HCT116 (cell line): ENCODE measurements at regions not wholly inside any gene's neighbourhood (a gene's known extent, or its start where the extent isn't known, plus 50 kb on each side); places are given as distances from the start of the nearest gene placed in this dataset.

ENCODE experiments used
- ATAC-seq: fragments of 200-7000 bp; cut with Tn5 transposase; 2 replicates; pipeline ENCODE4 v1.9.1; 2020; ENCODE audit warnings: mild to moderate bottlenecking, moderate library complexity
- BruUV-seq: library from RNA; stranded (reverse); fragments of 400-500 nt; replicated peaks from 2 replicates; lab custom pipeline; 2021; lab: Mats Ljungman, UMichigan
- CTCF ChIA-PET: fragments of 300-600 bp; sonication (Branson Sonifier 250); formaldehyde crosslinking; loops from one replicate; lab custom pipeline; 2021; ENCODE audit warnings: antibody characterized with exemption; lab: Charles Lee
- POLR2A ChIA-PET: fragments of 300-600, 350-600 bp; sonication (Branson Sonifier 250); formaldehyde crosslinking; loops from one replicate; lab custom pipeline; 2021; ENCODE audit warnings: antibody characterized with exemption; lab: Charles Lee
- RAD21 ChIA-PET, 2 experiments: fragments of 300-600 bp; sonication (Branson Sonifier 250); formaldehyde crosslinking; loops; one replicate each; lab custom pipeline; 2023; ENCODE audit warnings: low total read pairs in 2 of 2; ENCODE audit not compliant: uncharacterized antibody in 2 of 2, unreplicated experiment in 2 of 2, low non-redundant PET in 1 of 2; lab: Charles Lee
- DNase-seq: peaks from one replicate; pipeline ENCODE4 v3.0.0-alpha.2; 2010; ENCODE audit warnings: low read depth, low spot score
- H2AFZ ChIP-seq: fragments of 200-600 bp; shearing (Covaris generic), sonication (generic); 2 replicates; pipeline ENCODE4 v1.6.1; 2017; ENCODE audit warnings: low read depth, mixed run types, mixed read lengths, antibody characterized with exemption, low read length; ENCODE audit not compliant: poor library complexity, severe bottlenecking
- H3K27ac ChIP-seq: 2 replicates; pipeline ENCODE4 v1.5.1; 2012; ENCODE audit warnings: low read depth, low read length
- H3K27me3 ChIP-seq: fragments of 200-600 bp; sonication (generic); 2 replicates; pipeline ENCODE4 v1.6.1; 2016; ENCODE audit warnings: mixed run types, low read length, mixed read lengths; ENCODE audit not compliant: insufficient read depth
- H3K36me3 ChIP-seq, 2 experiments: fragments of 200-500 bp in 1 of 2; fragments of 200-600 bp in 1 of 2; sonication (Bioruptor generic) in 1 of 2; sonication (generic) in 1 of 2; 2 replicates each; pipeline versions ENCODE4 v1.5.1 to v1.6.1; 2014 to 2016; ENCODE audit warnings: low read length in 2 of 2, inconsistent platforms in 1 of 2, mixed read lengths in 1 of 2, mixed run types in 1 of 2; ENCODE audit not compliant: insufficient read depth in 2 of 2, control insufficient read depth in 1 of 2
- H3K4me1 ChIP-seq, 2 experiments: fragments of 200-600 bp in 1 of 2; sonication (generic) in 1 of 2; 2 replicates each; pipeline versions ENCODE4 v1.5.1 to v1.6.1; 2012 to 2017; ENCODE audit warnings: low read length in 2 of 2, inconsistent platforms in 1 of 2, mild to moderate bottlenecking in 1 of 2, mixed read lengths in 1 of 2, mixed run types in 1 of 2, moderate library complexity in 1 of 2; ENCODE audit not compliant: insufficient read depth in 2 of 2, control insufficient read depth in 1 of 2
- H3K4me2 ChIP-seq: fragments of 200-600 bp; sonication (generic); 2 replicates; pipeline ENCODE4 v1.6.1; 2017; ENCODE audit warnings: mixed run types, low read length, mixed read lengths
- H3K4me3 ChIP-seq, 2 experiments: fragments of 200-600 bp in 1 of 2; sonication (generic) in 1 of 2; replicated peaks in 1 of 2; 2 replicates each; pipeline ENCODE4 v1.5.1; 2011 to 2016; ENCODE audit warnings: low read length in 2 of 2, control low read depth in 1 of 2, low read depth in 1 of 2, mild to moderate bottlenecking in 1 of 2, mixed read lengths in 1 of 2, mixed run types in 1 of 2
- H3K79me2 ChIP-seq: fragments of 200-600 bp; sonication (generic); 2 replicates; pipeline ENCODE4 v1.6.1; 2017; ENCODE audit warnings: mild to moderate bottlenecking, mixed run types, low read length, moderate library complexity, mixed read lengths; ENCODE audit not compliant: insufficient read depth
- H3K9ac ChIP-seq: fragments of 200-600 bp; sonication (generic); 2 replicates; pipeline ENCODE4 v1.6.1; 2016; ENCODE audit warnings: low read length, mixed read lengths
- H3K9me2 ChIP-seq: fragments of 200-600 bp; sonication (generic), shearing (Covaris generic); 2 replicates; pipeline ENCODE4 v1.6.1; 2017; ENCODE audit warnings: mixed run types, mild to moderate bottlenecking, moderate library complexity; ENCODE audit not compliant: insufficient read depth
- H3K9me3 ChIP-seq, 2 experiments: fragments of 200-500 bp in 1 of 2; fragments of 200-600 bp in 1 of 2; sonication (Bioruptor generic) in 1 of 2; sonication (generic) in 1 of 2; 2 replicates each; pipeline ENCODE4 v1.6.1; 2014 to 2017; ENCODE audit warnings: low read length in 2 of 2, mixed read lengths in 2 of 2, inconsistent platforms in 1 of 2, low read depth in 1 of 2, mild to moderate bottlenecking in 1 of 2, mixed run types in 1 of 2, moderate library complexity in 1 of 2; ENCODE audit not compliant: control insufficient read depth in 1 of 2, insufficient read depth in 1 of 2
- H4K20me1 ChIP-seq: fragments of 200-600 bp; sonication (generic), shearing (Covaris generic); 2 replicates; pipeline ENCODE4 v1.6.1; 2017; ENCODE audit warnings: mixed run types, mild to moderate bottlenecking, moderate library complexity; ENCODE audit not compliant: insufficient read depth
- ATF3 ChIP-seq: IDR thresholded peaks from 2 replicates; pipeline ENCODE4 v1.6.1; 2012
- CEBPB ChIP-seq: IDR thresholded peaks from 2 replicates; pipeline ENCODE4 v1.6.1; 2012; ENCODE audit warnings: low read depth
- ELF1 ChIP-seq: IDR thresholded peaks from 2 replicates; pipeline ENCODE4 v1.6.1; 2012; ENCODE audit warnings: low read depth, borderline replicate concordance
- EZH2phosphoT487 ChIP-seq: fragments of 200-600 bp; IDR thresholded peaks from 2 replicates; pipeline ENCODE4 v1.6.1; 2018; ENCODE audit warnings: antibody characterized with exemption, borderline replicate concordance
- FOSL1 ChIP-seq: IDR thresholded peaks from 2 replicates; pipeline ENCODE4 v1.6.1; 2012; ENCODE audit warnings: low read depth
- JUND ChIP-seq: IDR thresholded peaks from 2 replicates; pipeline ENCODE4 v1.6.1; 2012
- POLR2A ChIP-seq: IDR thresholded peaks from 2 replicates; pipeline ENCODE4 v1.7.0; 2011; ENCODE audit warnings: borderline replicate concordance; ENCODE audit not compliant: insufficient read depth, insufficient read length; ENCODE audit errors: extremely low read depth
- RAD21 ChIP-seq: IDR thresholded peaks from 2 replicates; pipeline ENCODE4 v1.6.1; 2012; ENCODE audit warnings: low read depth, mild to moderate bottlenecking
- REST ChIP-seq: IDR thresholded peaks from 2 replicates; pipeline ENCODE4 v1.6.1; 2012; ENCODE audit warnings: low read depth
- SP1 ChIP-seq: IDR thresholded peaks from 2 replicates; pipeline ENCODE4 v1.6.1; 2012; ENCODE audit warnings: low read depth
- SRF ChIP-seq: IDR thresholded peaks from 2 replicates; pipeline ENCODE4 v1.6.1; 2012; ENCODE audit warnings: low read depth
- TCF7L2 ChIP-seq: IDR thresholded peaks from 2 replicates; pipeline ENCODE4 v1.7.0; 2011; ENCODE audit warnings: borderline replicate concordance, inconsistent platforms; ENCODE audit not compliant: insufficient read depth, insufficient read length; ENCODE audit errors: extremely low read depth
- YY1 ChIP-seq: IDR thresholded peaks from 2 replicates; pipeline ENCODE4 v1.6.1; 2011; ENCODE audit warnings: low read length, low read depth, moderate library complexity, mild to moderate bottlenecking; ENCODE audit not compliant: insufficient replicate concordance; ENCODE audit errors: extremely low read depth
- ZFX ChIP-seq: fragments of 450-650 bp; IDR thresholded peaks from 2 replicates; pipeline ENCODE4 v1.6.1; 2017
- ZNF274 ChIP-seq: fragments of 200-500 bp; sonication (Bioruptor generic); IDR thresholded peaks from 2 replicates; pipeline ENCODE4 v1.6.1; 2014; ENCODE audit warnings: mild to moderate bottlenecking, low read depth, low read length, inconsistent platforms
- intact Hi-C: fragments of 100-400 bp; cut with micrococcal nuclease; formaldehyde crosslinking; loops from 2 replicates; pipeline ENCODE4 v1.10.0; 2022

- H3K4me1 ChIP-seq: no peaks in the 10 kb centered on the region
- no peaks in the 10 kb centered on the region for H4K20me1 ChIP-seq
- no TSS peak for BruUV-seq
- no peaks in the 10 kb centered on the region for H3K36me3 ChIP-seq
- ATAC-seq: no peak
- H3K9ac ChIP-seq: no peak overlapping the region
- H3K27ac ChIP-seq: no peak overlapping the region
- peaks cover 8 to 10% of the 10 kb centered on the region in 2 experiments; a peak in 2 of 4 replicates for H3K9me3 ChIP-seq
- H3K9me2 ChIP-seq: no peaks in the 10 kb centered on the region
- TF ChIP-seq CEBPB (no peak), SRF (no peak), ZFX (no peak), ZNF274 (no peak), TCF7L2 (no peak), EZH2phosphoT487 (no peak), JUND (no peak), FOSL1 (no peak), SP1 (no peak), RAD21 (no peak)
- no peak overlapping the region for H3K4me2 ChIP-seq
- no peaks in the 10 kb centered on the region for H3K79me2 ChIP-seq
- intact Hi-C loops: no loop called here
- H2AFZ ChIP-seq: no peak overlapping the region
- H3K27me3 ChIP-seq: no peaks in the 10 kb centered on the region
- RAD21 ChIA-PET: no interaction called here
- no peak overlapping the region for H3K4me3 ChIP-seq
- CTCF ChIA-PET: no interaction called here
- POLR2A ChIA-PET: no interaction called here
- DNase-seq: no peak
Measured at GRCh38 chr13:58004751-58005150, 373.2 kb downstream of the PCDH17 start.

- intact Hi-C loops: no loop called here
- H3K79me2 ChIP-seq: no peaks in the 10 kb centered on the region
- H3K4me2 ChIP-seq: no peak overlapping the region
- no peaks in the 10 kb centered on the region for H3K4me1 ChIP-seq
- no TSS peak for BruUV-seq
- no peaks in the 10 kb centered on the region for H4K20me1 ChIP-seq
- ChIA-PET POLR2A (no interaction called here), CTCF (no interaction called here), RAD21 (no interaction called here)
- no peak overlapping the region for H3K4me3 ChIP-seq
- no peak overlapping the region for H3K27ac ChIP-seq
- no peaks in the 10 kb centered on the region for H3K27me3 ChIP-seq
- H3K9me2 ChIP-seq: no peaks in the 10 kb centered on the region
- no peaks in the 10 kb centered on the region for H3K36me3 ChIP-seq
- H2AFZ ChIP-seq: no peak overlapping the region
- peaks cover 10 to 21% of the 10 kb centered on the region in 2 experiments; a peak in 2 of 4 replicates for H3K9me3 ChIP-seq
- no peak for DNase-seq
- no peak overlapping the region for H3K9ac ChIP-seq
- no peak for ATAC-seq
- TF ChIP-seq CEBPB (no peak), YY1 (no peak), REST (no peak), EZH2phosphoT487 (no peak), SRF (no peak), ELF1 (no peak), POLR2A (no peak), RAD21 (no peak), ATF3 (no peak)
Measured at GRCh38 chr13:58018020-58018419, 386.5 kb downstream of the PCDH17 start.
